Subcutaneous abdominal adipose tissue (tissue), 5 donors: ENCODE measurements at regions not wholly inside any gene's neighbourhood (a gene's known extent, or its start where the extent isn't known, plus 50 kb on each side); places are given as distances from the start of the nearest gene placed in this dataset.

Source experiments
- H3K27ac ChIP-seq: one replicate; pipeline ENCODE4 v1.7.0; 2013; ENCODE audit warnings: low read depth, mild to moderate bottlenecking, inconsistent platforms, low read length, moderate library complexity
- H3K27me3 ChIP-seq, 5 donors: one replicate each; pipeline ENCODE4 v1.7.0; 2013; ENCODE audit warnings: low read length in 5 of 5, inconsistent platforms in 1 of 5; ENCODE audit not compliant: control insufficient read depth in 5 of 5, insufficient read depth in 4 of 5
- H3K36me3 ChIP-seq, 5 donors: one replicate each; pipeline ENCODE4 v1.7.0; 2013; ENCODE audit warnings: low read length in 5 of 5; ENCODE audit not compliant: control insufficient read depth in 5 of 5, insufficient read depth in 5 of 5
- H3K4me1 ChIP-seq, 5 donors: one replicate each; pipeline ENCODE4 v1.7.0; 2013; ENCODE audit warnings: low read length in 5 of 5, mild to moderate bottlenecking in 3 of 5, moderate library complexity in 1 of 5; ENCODE audit not compliant: control insufficient read depth in 5 of 5, insufficient read depth in 5 of 5
- H3K4me3 ChIP-seq, 5 donors: one replicate each; pipeline ENCODE4 v1.7.0; 2013; ENCODE audit warnings: low read length in 5 of 5, low read depth in 1 of 5
- H3K9ac ChIP-seq, 5 donors: one replicate each; pipeline ENCODE4 v1.7.0; 2013; ENCODE audit warnings: low read length in 5 of 5, mild to moderate bottlenecking in 4 of 5, moderate library complexity in 3 of 5
- H3K9me3 ChIP-seq, 5 donors: one replicate each; pipeline ENCODE4 v1.7.0; 2013; ENCODE audit warnings: low read length in 5 of 5; ENCODE audit not compliant: control insufficient read depth in 5 of 5
- donor health status: healthy.
- donor health status: healthy.
- donor health status: healthy.
- donor health status: healthy.
- donor health status: healthy.

- no peaks in the 10 kb centered on the region for H3K9me3 ChIP-seq
- H3K9ac ChIP-seq = no peak overlapping the region
- no peaks in the 10 kb centered on the region for H3K36me3 ChIP-seq
- no peaks in the 10 kb centered on the region for H3K27me3 ChIP-seq
- no peak overlapping the region for H3K4me3 ChIP-seq
- H3K27ac ChIP-seq = peak overlapping the region; percentile 11
- peaks cover 0 to 37% (median 25%) of the 10 kb centered on the region in 5 donors for H3K4me1 ChIP-seq
Observed at GRCh38 chr5:158174918-158175851, 316.2 kb upstream of the CLINT1 start.

GRCh38 chr5:158174026-158174425 lies 315.1 kb upstream of the CLINT1 start:
- H3K27me3 ChIP-seq = no peaks in the 10 kb centered on the region
- H3K9ac ChIP-seq = no peak overlapping the region
- H3K27ac ChIP-seq = peak overlapping the region; percentile 28
- no peaks in the 10 kb centered on the region for H3K9me3 ChIP-seq
- H3K4me1 ChIP-seq = peaks cover 1 to 44% (median 25%) of the 10 kb centered on the region in 5 donors
- H3K4me3 ChIP-seq = no peak overlapping the region
- no peaks in the 10 kb centered on the region for H3K36me3 ChIP-seq

- Histone ChIP-seq H3K36me3 (no peaks in the 10 kb centered on the region), H3K4me1 (peaks cover 1 to 44% (median 25%) of the 10 kb centered on the region in 5 donors), H3K27me3 (no peaks in the 10 kb centered on the region), H3K27ac (peak overlapping the region; percentile 64), H3K9me3 (no peaks in the 10 kb centered on the region), H3K9ac (no peak overlapping the region), H3K4me3 (no peak overlapping the region)
Observed at GRCh38 chr5:158172005-158172404, 313.1 kb upstream of the CLINT1 start.

- peak overlapping the region; percentile 26 for H3K27ac ChIP-seq
- no peak overlapping the region for H3K9ac ChIP-seq
- H3K27me3 ChIP-seq = no peaks in the 10 kb centered on the region
- no peaks in the 10 kb centered on the region for H3K36me3 ChIP-seq
- no peaks in the 10 kb centered on the region for H3K9me3 ChIP-seq
- H3K4me3 ChIP-seq = no peak overlapping the region
- H3K4me1 ChIP-seq = peaks cover 1 to 36% (median 17%) of the 10 kb centered on the region in 5 donors
Observed at GRCh38 chr5:158170534-158170933, 311.6 kb upstream of the CLINT1 start.

DNA sequence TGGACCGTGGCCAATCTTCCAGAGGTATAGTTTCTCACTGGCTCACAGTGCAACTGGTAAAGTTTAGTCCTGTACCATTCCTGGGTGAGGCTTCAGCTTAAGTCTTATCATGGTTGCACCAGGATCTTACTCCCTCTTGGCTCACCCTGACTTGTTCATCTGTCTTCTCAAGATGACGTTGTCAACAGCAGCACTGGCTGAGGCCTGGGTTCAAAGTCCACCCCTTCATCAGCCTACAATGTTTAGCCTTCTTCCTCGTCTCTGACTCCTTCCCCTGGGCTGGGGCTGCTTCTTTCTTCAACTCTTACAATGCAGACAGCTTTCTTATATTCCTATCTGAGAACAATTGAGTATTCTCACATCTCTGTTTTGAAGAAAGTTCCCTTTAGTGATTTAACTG lies 311.1 kb upstream of the CLINT1 start:
- Histone ChIP-seq H3K27ac (peak overlapping the region; percentile 26), H3K9me3 (no peaks in the 10 kb centered on the region), H3K4me1 (peaks cover 1 to 31% (median 12%) of the 10 kb centered on the region in 5 donors), H3K27me3 (no peaks in the 10 kb centered on the region), H3K4me3 (no peak overlapping the region), H3K36me3 (no peaks in the 10 kb centered on the region), H3K9ac (no peak overlapping the region)

DNA sequence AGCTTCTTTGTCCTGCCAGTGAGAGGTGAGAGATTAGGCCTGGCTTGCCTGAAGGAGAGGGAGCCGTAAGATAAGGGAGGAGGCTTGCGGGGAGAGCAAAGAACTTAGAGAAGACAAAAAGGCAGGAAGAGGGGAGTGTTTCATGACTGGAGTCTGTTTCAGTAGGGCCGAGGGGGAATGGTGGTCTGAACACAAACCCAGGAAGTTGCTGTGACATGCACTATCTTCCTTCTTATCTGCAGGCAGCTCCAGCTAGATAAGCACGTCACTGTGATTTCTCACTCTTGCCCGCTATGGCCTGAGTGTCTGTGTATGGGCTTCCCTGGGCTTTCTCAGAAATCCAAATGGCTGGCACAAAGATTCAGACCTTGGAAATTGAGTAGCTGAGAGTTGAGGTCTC lies 307.5 kb upstream of the CLINT1 start:
- peaks cover 1 to 34% (median 11%) of the 10 kb centered on the region in 5 donors for H3K4me1 ChIP-seq
- no peaks in the 10 kb centered on the region for H3K27me3 ChIP-seq
- H3K27ac ChIP-seq = no peak overlapping the region
- no peak overlapping the region for H3K4me3 ChIP-seq
- no peaks in the 10 kb centered on the region for H3K36me3 ChIP-seq
- no peak overlapping the region for H3K9ac ChIP-seq
- H3K9me3 ChIP-seq = no peaks in the 10 kb centered on the region

DNA sequence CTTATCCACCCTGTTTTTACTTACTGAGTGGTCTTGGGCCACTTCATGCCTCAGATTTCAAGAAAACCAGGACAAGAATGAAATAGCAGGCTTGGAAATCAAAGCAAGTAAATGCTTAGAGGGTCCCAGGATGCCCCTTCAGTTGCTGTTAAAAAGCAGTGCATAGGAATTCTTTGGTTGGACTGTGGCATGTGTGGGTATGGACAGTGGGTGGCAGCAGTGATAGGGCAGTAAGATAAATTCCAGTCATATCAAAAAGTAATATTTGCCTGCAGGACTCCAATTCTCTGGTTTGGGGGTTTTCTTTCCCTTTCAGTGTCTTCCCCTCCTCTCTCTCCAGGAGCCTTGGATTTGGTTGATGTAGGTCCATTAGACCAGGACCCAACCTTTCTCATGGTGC lies 306.7 kb upstream of the CLINT1 start:
- Histone ChIP-seq H3K4me1 (peaks cover under 1 to 27% (median 4%) of the 10 kb centered on the region in 5 donors), H3K36me3 (no peaks in the 10 kb centered on the region), H3K9ac (no peak overlapping the region), H3K9me3 (no peaks in the 10 kb centered on the region), H3K27ac (no peak overlapping the region), H3K4me3 (no peak overlapping the region), H3K27me3 (no peaks in the 10 kb centered on the region)

- Histone ChIP-seq H3K36me3 (no peaks in the 10 kb centered on the region), H3K27me3 (no peaks in the 10 kb centered on the region), H3K4me3 (no peak overlapping the region), H3K9me3 (no peaks in the 10 kb centered on the region), H3K4me1 (peaks cover 0 to 15% (median 3%) of the 10 kb centered on the region in 5 donors), H3K27ac (no peak overlapping the region), H3K9ac (no peak overlapping the region)
Observed at GRCh38 chr5:158164296-158165047, 305.5 kb upstream of the CLINT1 start.

GRCh38 chr5:158163451-158164295 lies 304.7 kb upstream of the CLINT1 start:
- Histone ChIP-seq H3K36me3 (no peaks in the 10 kb centered on the region), H3K27ac (no peak overlapping the region), H3K4me3 (no peak overlapping the region), H3K9me3 (no peaks in the 10 kb centered on the region), H3K9ac (no peak overlapping the region), H3K4me1 (peaks cover 0 to 12% (median 3%) of the 10 kb centered on the region in 5 donors), H3K27me3 (no peaks in the 10 kb centered on the region)
